ENCODE measurements at regions not wholly inside any gene's neighbourhood (a gene's known extent, or its start where the extent isn't known, plus 50 kb on each side); places are given as distances from the start of the nearest gene placed in this dataset.

DNA sequence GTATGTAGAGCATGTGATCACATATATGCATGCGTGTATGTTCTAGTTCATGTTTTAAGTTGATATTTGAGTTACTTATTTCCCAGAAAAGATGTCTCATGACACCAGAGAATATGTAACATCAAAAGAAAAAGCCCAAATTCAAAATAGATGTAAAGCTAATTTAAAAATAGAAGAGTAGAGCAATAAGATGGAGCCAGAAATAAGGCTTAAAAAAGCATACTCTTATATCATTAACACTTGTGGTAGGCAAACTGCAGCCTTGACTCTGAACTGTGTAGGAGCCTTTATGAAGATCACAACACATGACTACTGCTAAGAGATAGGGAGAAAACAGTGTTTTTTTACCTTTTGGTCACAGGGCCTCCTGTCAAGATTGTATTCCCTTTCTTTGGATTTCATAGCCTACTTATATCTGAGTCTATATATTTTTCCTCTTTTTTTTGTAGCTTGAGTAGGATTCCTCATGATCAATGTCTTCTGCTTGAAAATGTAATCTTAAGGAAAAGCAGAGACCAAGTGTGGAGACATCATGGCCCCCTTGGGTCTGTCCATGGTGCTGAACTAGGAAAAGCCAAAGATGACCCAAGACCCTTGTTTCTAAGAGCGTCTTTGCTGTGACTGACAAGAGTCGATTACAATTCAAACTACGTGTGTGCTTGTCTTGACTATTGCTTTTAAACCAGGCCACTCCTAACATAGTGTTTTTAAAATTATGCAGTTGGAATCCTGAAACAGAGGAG, 390.4 kb downstream of the SHISA9 start:
- ATAC-seq, result no peak
- DNase-seq (ENCODE audit: low spot score), result no peak

DNA sequence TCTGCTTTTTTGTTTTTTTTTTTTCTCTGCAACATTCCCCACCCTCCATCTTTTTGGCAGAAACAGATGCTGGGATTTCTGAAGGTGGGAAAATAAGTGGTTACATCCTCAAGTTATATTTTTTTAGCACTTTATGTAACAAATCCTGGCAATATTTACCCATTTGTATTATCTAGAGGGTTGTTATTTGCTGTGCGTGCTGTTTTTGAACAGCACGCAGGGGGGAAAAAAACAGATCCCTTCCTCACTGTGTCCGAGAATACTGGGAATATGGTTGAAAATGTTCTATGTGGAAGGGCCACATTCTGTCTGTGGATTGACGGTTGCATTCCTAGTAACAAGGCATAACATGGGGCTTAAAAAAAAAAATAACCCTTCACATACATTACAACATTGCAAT, 394.8 kb downstream of the SHISA9 start:
- DNase-seq (ENCODE audit: low spot score) (no peak), ATAC-seq (no peak)

- peak; percentile 26 for ATAC-seq
Measured at GRCh38 chr16:13298666-13299065, 397.3 kb downstream of the SHISA9 start.

DNA sequence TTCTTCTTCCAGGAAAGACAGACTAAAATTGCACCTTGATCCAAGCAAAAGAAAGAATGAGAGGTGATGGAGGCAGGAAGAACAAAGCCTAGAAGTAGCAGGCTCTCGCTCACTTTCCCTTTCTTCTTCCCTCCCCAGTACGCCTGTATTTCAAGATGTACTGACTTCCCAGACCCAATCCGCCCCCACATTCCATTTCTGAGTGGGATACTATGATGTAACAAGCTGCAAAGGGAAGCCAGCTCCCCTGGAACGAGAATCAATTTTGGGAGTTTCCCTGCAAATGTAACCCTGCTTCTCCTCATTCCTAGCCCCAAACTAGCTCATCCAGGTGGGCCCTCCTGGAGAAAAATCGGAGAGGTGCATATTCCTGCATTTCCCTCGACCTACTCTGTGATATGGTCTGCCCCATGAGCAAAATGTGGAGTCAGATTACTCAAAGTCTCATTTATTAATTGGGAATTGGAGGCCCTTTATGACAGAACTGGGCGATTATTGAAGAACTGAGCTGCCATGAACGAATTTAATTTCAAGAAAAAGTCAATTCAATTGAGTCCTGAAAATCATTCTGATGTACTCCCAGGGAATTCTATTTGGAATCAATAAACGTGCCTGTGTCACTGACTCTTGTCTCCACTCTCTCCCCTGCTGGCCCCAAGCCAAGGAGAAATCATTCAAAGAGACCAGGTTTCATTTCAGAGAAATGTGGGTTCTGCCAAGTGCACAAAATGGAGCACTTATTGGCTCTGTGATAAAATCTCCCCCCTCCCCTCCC, 398.9 kb downstream of the SHISA9 start:
- DNase-seq (ENCODE audit: low spot score) (no peak), ATAC-seq (no peak)

More at GRCh38 chr16:13298666-13299065, 397.3 kb downstream of the SHISA9 start:
- DNase-seq (ENCODE audit: low spot score), result no peak

- DNase-seq (ENCODE audit: low spot score), result no peak
- no peak for ATAC-seq
Measured at GRCh38 chr16:13305019-13305755, 403.8 kb downstream of the SHISA9 start.

DNA sequence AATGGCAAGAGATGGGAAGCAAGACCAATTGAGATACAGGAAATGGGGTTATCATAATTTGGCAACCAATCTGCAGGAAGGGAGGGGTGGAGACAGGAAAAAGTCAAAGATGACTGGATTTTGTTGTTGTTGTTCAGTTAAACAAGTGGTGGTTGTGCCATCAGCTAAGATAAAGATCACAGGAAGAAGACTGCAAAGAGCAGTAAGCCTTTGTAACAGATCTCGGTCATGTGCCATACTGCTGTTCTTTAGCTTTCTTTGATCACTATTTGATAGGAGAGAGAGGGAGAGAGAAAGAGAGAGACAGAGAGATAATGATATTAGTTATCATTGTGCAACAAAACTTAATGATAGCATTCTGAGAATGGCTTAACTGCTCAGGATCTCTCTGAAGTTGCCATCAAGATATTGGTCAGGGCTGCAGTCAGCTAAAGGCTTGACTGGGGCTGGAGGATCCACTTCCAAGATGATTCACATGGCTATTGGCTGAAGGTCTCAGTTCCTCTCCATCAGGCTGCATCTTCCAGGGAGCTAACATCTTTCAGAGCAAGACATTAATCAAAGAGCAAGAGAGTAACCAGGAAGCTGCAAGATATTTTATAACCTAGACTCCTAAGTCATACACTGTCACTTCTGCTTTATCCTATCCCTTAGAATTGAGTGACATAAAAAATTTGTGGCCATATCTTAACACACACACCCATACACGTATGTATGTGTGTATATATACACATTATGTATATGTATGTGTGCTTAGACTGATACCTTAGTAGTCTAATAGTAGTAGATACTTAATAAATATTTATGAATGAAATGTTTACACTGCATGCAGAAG, 405.0 kb downstream of the SHISA9 start:
- ATAC-seq, result no peak
- no peak for DNase-seq (ENCODE audit: low spot score)

DNA sequence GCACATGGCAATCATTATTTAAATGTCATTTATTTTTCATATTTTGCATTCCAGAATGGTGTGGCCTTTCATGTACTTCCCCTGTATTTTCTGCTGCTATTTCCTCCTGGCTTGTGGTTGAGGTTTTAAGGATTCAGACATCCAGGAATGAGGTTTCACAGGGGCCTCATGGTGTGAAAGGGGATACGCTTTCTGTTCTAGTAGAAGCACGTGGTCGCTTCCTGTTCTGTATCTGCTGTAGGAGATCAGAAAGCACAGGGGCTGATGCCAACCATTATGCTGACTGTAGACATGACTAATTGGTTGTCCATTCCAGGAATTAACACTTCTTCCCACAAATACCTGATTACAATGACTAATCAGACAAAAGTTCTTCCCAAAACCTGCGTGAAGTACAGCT, 405.9 kb downstream of the SHISA9 start:
- DNase-seq (ENCODE audit: low spot score), result no peak
- no peak for ATAC-seq

- ATAC-seq, result no peak
Measured at GRCh38 chr16:13307851-13308250, 406.5 kb downstream of the SHISA9 start.

GRCh38 chr16:13312063-13312462, 410.7 kb downstream of the SHISA9 start:
- ATAC-seq, result no peak

More at GRCh38 chr16:13307851-13308250, 406.5 kb downstream of the SHISA9 start:
- DNase-seq (ENCODE audit: low spot score), result no peak

GRCh38 chr16:13313351-13313750, 412.0 kb downstream of the SHISA9 start:
- ATAC-seq, result no peak
- DNase-seq (ENCODE audit: low spot score), result no peak

More at GRCh38 chr16:13312063-13312462, 410.7 kb downstream of the SHISA9 start:
- no peak for DNase-seq (ENCODE audit: low spot score)

DNA sequence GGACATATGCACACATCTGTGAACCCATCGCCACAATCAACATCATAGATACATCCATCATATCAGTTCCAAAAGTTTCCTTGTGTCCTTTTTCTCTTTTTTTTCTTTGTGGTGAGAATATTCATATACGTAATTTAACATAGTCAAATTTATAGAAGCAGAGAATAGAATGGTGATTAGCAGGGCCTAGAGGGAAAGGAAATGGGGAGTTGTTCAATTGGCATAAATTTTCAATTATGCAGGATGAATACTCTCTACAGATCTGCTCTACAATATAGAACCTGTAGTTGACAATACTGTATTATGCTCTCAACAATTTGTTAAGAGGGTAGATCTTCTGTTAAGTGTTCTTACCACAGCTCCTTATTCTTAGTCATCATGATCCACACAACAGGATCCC, 413.2 kb downstream of the SHISA9 start:
- ATAC-seq (no peak), DNase-seq (ENCODE audit: low spot score) (no peak)

GRCh38 chr16:13315642-13316427, 414.4 kb downstream of the SHISA9 start:
- DNase-seq (ENCODE audit: low spot score), result no peak
- ATAC-seq, result no peak

DNA sequence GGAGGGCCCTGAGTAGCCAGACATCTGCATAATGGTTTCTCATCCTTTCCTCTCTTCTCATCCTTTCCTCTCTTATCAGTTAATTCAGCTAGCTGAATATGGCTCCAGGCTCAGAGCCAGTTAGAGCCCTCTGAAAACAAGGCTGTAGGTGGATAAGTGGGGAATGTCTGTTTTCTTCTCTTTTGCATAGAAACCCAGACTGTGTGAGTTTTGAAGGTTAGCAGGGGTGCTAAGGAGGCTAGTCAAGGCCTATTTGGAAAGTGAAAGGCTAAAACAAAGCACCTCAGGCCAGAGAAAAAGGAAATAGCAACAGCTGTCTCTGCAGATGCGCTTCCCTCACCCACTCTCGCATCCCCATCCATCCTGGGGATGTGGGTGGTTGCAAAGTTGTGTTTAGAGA, 420.9 kb downstream of the SHISA9 start:
- DNase-seq (ENCODE audit: low spot score) (no peak), ATAC-seq (no peak)

DNA sequence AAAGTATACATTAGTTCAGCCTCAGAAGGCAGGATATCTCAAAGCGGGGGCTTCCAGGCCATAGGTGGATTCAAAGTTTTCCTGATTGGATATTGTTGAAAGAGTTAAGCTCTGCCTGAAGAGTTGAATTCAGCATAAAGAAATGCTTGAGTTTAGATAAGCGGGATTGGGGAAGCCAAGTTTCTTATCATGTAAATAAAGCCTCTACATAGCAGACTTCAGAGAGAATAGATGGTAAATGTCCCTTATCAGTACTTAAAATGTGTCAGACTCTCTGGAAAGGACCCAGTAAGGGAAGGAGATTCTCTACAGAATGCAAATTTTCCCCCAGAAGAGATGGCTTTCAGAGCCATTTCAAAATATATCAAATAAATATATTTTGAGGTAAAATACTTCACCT, 423.5 kb downstream of the SHISA9 start:
- ATAC-seq (no peak), DNase-seq (ENCODE audit: low spot score) (no peak)

GRCh38 chr16:13325396-13325795, 424.0 kb downstream of the SHISA9 start:
- ATAC-seq (no peak), DNase-seq (ENCODE audit: low spot score) (no peak)

DNA sequence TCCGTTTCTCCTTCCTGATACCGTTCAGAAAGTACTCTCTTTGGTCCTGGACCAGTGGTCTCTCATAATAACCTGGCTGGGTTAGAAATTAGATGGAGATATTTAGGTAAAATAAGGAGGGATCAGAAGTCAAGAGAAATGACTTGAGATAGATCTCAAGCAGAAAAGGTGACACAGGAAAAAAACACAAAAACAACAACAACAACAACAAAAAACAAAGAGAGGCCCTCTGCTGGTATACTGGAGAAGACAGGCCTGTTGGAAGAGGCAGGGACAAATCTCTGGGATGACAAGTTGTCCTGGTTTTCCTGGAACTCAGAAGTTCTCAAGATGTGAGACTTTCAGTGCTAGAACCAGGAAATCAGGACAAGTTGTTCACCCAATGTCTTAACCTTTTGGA, 430.5 kb downstream of the SHISA9 start:
- ATAC-seq, result no peak

GRCh38 chr16:13332713-13333255, 431.4 kb downstream of the SHISA9 start:
- no peak for DNase-seq (ENCODE audit: low spot score)
- ATAC-seq, result no peak

More for the DNA sequence above, 430.5 kb downstream of the SHISA9 start:
- DNase-seq (ENCODE audit: low spot score), result no peak

DNA sequence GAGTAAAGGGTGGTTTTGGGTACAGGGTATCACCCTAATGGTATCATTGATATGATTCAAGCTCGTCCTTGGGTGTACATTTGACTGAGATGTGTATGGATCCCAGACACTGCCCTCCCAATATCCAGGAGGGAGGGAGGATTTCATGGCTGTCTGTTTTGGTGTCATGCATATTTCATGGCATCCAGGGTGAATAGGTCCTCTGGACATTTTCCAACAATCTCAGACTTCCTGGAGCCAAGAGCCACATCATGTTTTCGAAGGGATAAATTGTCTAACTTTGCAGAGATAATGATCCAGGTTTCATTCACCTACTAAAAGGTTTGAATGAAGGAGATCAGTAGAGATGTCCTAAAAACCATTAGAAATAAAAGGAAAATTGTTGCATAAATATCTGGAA, 431.9 kb downstream of the SHISA9 start:
- ATAC-seq, result no peak
- DNase-seq (ENCODE audit: low spot score), result no peak

DNA sequence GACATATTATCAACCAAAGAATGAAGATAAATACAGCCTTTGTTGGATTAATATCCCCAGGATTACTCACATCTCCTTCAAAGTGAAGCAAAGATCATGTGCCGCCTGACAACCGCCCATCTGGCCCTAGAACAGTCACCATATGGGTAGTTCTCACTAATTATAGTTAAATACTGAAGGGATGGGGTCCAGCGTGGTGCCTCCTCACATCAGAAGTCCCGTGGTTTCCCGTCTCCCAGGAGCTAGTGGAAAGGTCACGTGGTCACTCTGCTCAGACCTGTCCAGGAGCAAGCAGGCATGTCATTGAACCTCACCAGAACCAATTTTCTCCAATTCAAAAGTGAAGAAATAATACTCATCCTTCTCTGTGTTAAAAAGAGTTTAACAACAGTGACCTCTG, 434.5 kb downstream of the SHISA9 start:
- no peak for ATAC-seq

GRCh38 chr16:13336335-13336734, 434.9 kb downstream of the SHISA9 start:
- no peak for DNase-seq (ENCODE audit: low spot score)
- no peak for ATAC-seq

More for the DNA sequence above, 434.5 kb downstream of the SHISA9 start:
- DNase-seq (ENCODE audit: low spot score), result no peak

Data from left lobe of liver (tissue), 2 donors.